Activated naive CD4-positive, alpha-beta T cell treated with anti-CD3 and anti-CD28 coated beads for 36 hours (primary cell): ENCODE measurements at regions not wholly inside any gene's neighbourhood (a gene's known extent, or its start where the extent isn't known, plus 50 kb on each side); places are given as distances from the start of the nearest gene placed in this dataset.
"Not testable (repeated sequence)": the region's sequence is repeated elsewhere in the genome, so short reads cannot be mapped to it uniquely, and the experiment has no call there.

Experiments
- CTCF ChIA-PET: fragments of 350-600 bp; sonication (Branson Sonifier 250); formaldehyde crosslinking; loops from one replicate; lab custom pipeline; 2021; ENCODE audit warnings: antibody characterized with exemption; lab: Charles Lee
- DNase-seq: peaks from one replicate; pipeline ENCODE4 v3.0.0-alpha.2; 2020
- H3K27ac Mint-ChIP-seq: one replicate; pipeline ENCODE4 v1.8.0; 2021; ENCODE audit warnings: mild to moderate bottlenecking, mixed read lengths
- H3K27me3 Mint-ChIP-seq: one replicate; pipeline ENCODE4 v1.8.0; 2021; ENCODE audit warnings: low read depth, mixed read lengths
- H3K36me3 Mint-ChIP-seq: one replicate; pipeline ENCODE4 v1.8.0; 2021; ENCODE audit warnings: low read depth, mixed read lengths
- H3K4me1 Mint-ChIP-seq: one replicate; pipeline ENCODE4 v1.8.0; 2021; ENCODE audit warnings: low read depth, mixed read lengths
- H3K4me3 Mint-ChIP-seq: one replicate; pipeline ENCODE4 v1.8.0; 2021; ENCODE audit warnings: mild to moderate bottlenecking, moderate library complexity, mixed read lengths
- H3K9me3 Mint-ChIP-seq: one replicate; pipeline ENCODE4 v1.8.0; 2021; ENCODE audit warnings: mixed read lengths
- intact Hi-C: fragments of 100-400 bp; cut with micrococcal nuclease; formaldehyde crosslinking; loops from one replicate; pipeline ENCODE4 v1.15.1; 2023

- H3K27ac Mint-ChIP-seq, result no peak overlapping the region
- H3K36me3 Mint-ChIP-seq, result no peaks in the 10 kb centered on the region
- intact Hi-C loops, result no loop called here
- no peaks in the 10 kb centered on the region for H3K27me3 Mint-ChIP-seq
- H3K9me3 Mint-ChIP-seq, result peaks cover under 1% of the 10 kb centered on the region
- no peak overlapping the region for H3K4me3 Mint-ChIP-seq
- DNase-seq, result no peak
- CTCF ChIA-PET, result no interaction called here
- no peaks in the 10 kb centered on the region for H3K4me1 Mint-ChIP-seq
Observed at GRCh38 chr16:88197481-88198456, 185.0 kb upstream of the ZNF469 start.

- intact Hi-C loops, CTCF ChIA-PET, H3K27ac Mint-ChIP-seq, H3K36me3 Mint-ChIP-seq, H3K9me3 Mint-ChIP-seq, DNase-seq, H3K4me3 Mint-ChIP-seq, H3K4me1 Mint-ChIP-seq, H3K27me3 Mint-ChIP-seq: not testable (repeated sequence)
Observed at GRCh38 chr16:88198457-88199295, 184.1 kb upstream of the ZNF469 start.

- H3K27me3 Mint-ChIP-seq, H3K4me3 Mint-ChIP-seq, intact Hi-C loops, H3K27ac Mint-ChIP-seq, CTCF ChIA-PET, H3K36me3 Mint-ChIP-seq, DNase-seq, H3K9me3 Mint-ChIP-seq, H3K4me1 Mint-ChIP-seq: not testable (repeated sequence)
Observed at GRCh38 chr16:88199296-88200153, 183.2 kb upstream of the ZNF469 start.

- CTCF ChIA-PET, H3K27ac Mint-ChIP-seq, H3K9me3 Mint-ChIP-seq, H3K4me3 Mint-ChIP-seq, H3K27me3 Mint-ChIP-seq, H3K36me3 Mint-ChIP-seq, DNase-seq, H3K4me1 Mint-ChIP-seq, intact Hi-C loops: not testable (repeated sequence)
Observed at GRCh38 chr16:88200154-88200895, 182.4 kb upstream of the ZNF469 start.

- no peak for DNase-seq
- no peaks in the 10 kb centered on the region for H3K4me1 Mint-ChIP-seq
- no peaks in the 10 kb centered on the region for H3K36me3 Mint-ChIP-seq
- no peaks in the 10 kb centered on the region for H3K9me3 Mint-ChIP-seq
- H3K27ac Mint-ChIP-seq, result no peak overlapping the region
- no peak overlapping the region for H3K4me3 Mint-ChIP-seq
- CTCF ChIA-PET, result no interaction called here
- H3K27me3 Mint-ChIP-seq, result no peaks in the 10 kb centered on the region
- intact Hi-C loops, result no loop called here
Observed at GRCh38 chr16:88200896-88201185, 181.9 kb upstream of the ZNF469 start.

GRCh38 chr16:88201611-88202010 lies 181.1 kb upstream of the ZNF469 start:
- H3K36me3 Mint-ChIP-seq, DNase-seq, CTCF ChIA-PET, H3K4me3 Mint-ChIP-seq, H3K4me1 Mint-ChIP-seq, intact Hi-C loops, H3K27me3 Mint-ChIP-seq, H3K27ac Mint-ChIP-seq, H3K9me3 Mint-ChIP-seq: not testable (repeated sequence)

GRCh38 chr16:88202207-88202745 lies 180.5 kb upstream of the ZNF469 start:
- H3K27ac Mint-ChIP-seq, result no peak overlapping the region
- H3K27me3 Mint-ChIP-seq, result no peaks in the 10 kb centered on the region
- H3K4me1 Mint-ChIP-seq, result no peaks in the 10 kb centered on the region
- no peak overlapping the region for H3K4me3 Mint-ChIP-seq
- CTCF ChIA-PET, result no interaction called here
- DNase-seq, result no peak
- no peaks in the 10 kb centered on the region for H3K36me3 Mint-ChIP-seq
- intact Hi-C loops, result no loop called here
- no peaks in the 10 kb centered on the region for H3K9me3 Mint-ChIP-seq

GRCh38 chr16:88202856-88203681 lies 179.7 kb upstream of the ZNF469 start:
- H3K4me3 Mint-ChIP-seq, H3K4me1 Mint-ChIP-seq, H3K36me3 Mint-ChIP-seq, intact Hi-C loops, H3K27me3 Mint-ChIP-seq, H3K27ac Mint-ChIP-seq, DNase-seq, H3K9me3 Mint-ChIP-seq, CTCF ChIA-PET: not testable (repeated sequence)

- DNase-seq, H3K4me1 Mint-ChIP-seq, H3K36me3 Mint-ChIP-seq, H3K4me3 Mint-ChIP-seq, intact Hi-C loops, CTCF ChIA-PET, H3K27me3 Mint-ChIP-seq, H3K27ac Mint-ChIP-seq, H3K9me3 Mint-ChIP-seq: not testable (repeated sequence)
Observed at GRCh38 chr16:88204131-88205110, 178.3 kb upstream of the ZNF469 start.

GRCh38 chr16:88205482-88205881 lies 177.3 kb upstream of the ZNF469 start:
- H3K4me1 Mint-ChIP-seq, result not testable (repeated sequence)

More at GRCh38 chr16:88205482-88205881, 177.3 kb upstream of the ZNF469 start:
- H3K27me3 Mint-ChIP-seq, H3K27ac Mint-ChIP-seq, CTCF ChIA-PET, DNase-seq, intact Hi-C loops, H3K9me3 Mint-ChIP-seq, H3K36me3 Mint-ChIP-seq, H3K4me3 Mint-ChIP-seq: not testable (repeated sequence)
